SK-N-SH (cell line): ENCODE measurements at regions not wholly inside any gene's neighbourhood (a gene's known extent, or its start where the extent isn't known, plus 50 kb on each side); places are given as distances from the start of the nearest gene placed in this dataset.

ENCODE experiments used
- CTCF ChIA-PET: fragments of 300-600, 350-600 bp; formaldehyde crosslinking; extraction: SDS; loops from one replicate; lab custom pipeline; 2021; lab: Yijun Ruan, JAX
- POLR2A ChIA-PET: fragments of 350-600 bp; sonication (Branson Sonifier 250); formaldehyde crosslinking; extraction: SDS; loops from one replicate; lab custom pipeline; 2020; ENCODE audit warnings: antibody characterized with exemption, inconsistent platforms; lab: Yijun Ruan, JAX
- DNase-seq: peaks from one replicate; pipeline ENCODE4 v3.0.0; 2012
- H2AFZ ChIP-seq: fragments of 200-600 bp; sonication (generic); 2 replicates; pipeline ENCODE4 v1.8.1; 2016; ENCODE audit warnings: antibody characterized with exemption, mild to moderate bottlenecking, low read depth
- H3F3A ChIP-seq: fragments of 200-600 bp; sonication (generic); replicated peaks from 2 replicates; pipeline ENCODE3; 2016; ENCODE audit warnings: antibody characterized with exemption, mild to moderate bottlenecking; ENCODE audit not compliant: insufficient read depth
- H3K27ac ChIP-seq, 2 experiments: fragments of 200-500 bp in 1 of 2; fragments of 200-600 bp in 1 of 2; sonication (Bioruptor generic) in 1 of 2; sonication (generic), shearing (Covaris generic) in 1 of 2; 2 replicates each; pipeline versions ENCODE4 v1.5.1 to v1.6.1; 2014 to 2016; ENCODE audit warnings: low read depth in 2 of 2, inconsistent platforms in 1 of 2, low read length in 1 of 2, mild to moderate bottlenecking in 1 of 2, mixed read lengths in 1 of 2
- H3K27me3 ChIP-seq: fragments of 200-600 bp; sonication (generic), shearing (Covaris generic); 2 replicates; pipeline ENCODE4 v1.6.1; 2016; ENCODE audit warnings: mixed run types; ENCODE audit not compliant: insufficient read depth
- H3K36me3 ChIP-seq, 2 experiments: fragments of 200-500 bp in 1 of 2; fragments of 200-600 bp in 1 of 2; sonication (Bioruptor generic) in 1 of 2; sonication (generic) in 1 of 2; replicated peaks in 1 of 2; 2 replicates each; pipeline versions ENCODE3 to v1.5.1; 2014 to 2016; ENCODE audit warnings: low read length in 1 of 2, mild to moderate bottlenecking in 1 of 2; ENCODE audit not compliant: insufficient read depth in 2 of 2, control insufficient read depth in 1 of 2
- H3K4me1 ChIP-seq, 2 experiments: fragments of 200-500 bp in 1 of 2; fragments of 200-600 bp in 1 of 2; sonication (Bioruptor generic) in 1 of 2; sonication (generic), shearing (Covaris generic) in 1 of 2; 2 replicates each; pipeline versions ENCODE4 v1.5.1 to v1.6.1; 2014 to 2016; ENCODE audit warnings: low read depth in 1 of 2, low read length in 1 of 2, mixed run types in 1 of 2; ENCODE audit not compliant: insufficient read depth in 2 of 2, control insufficient read depth in 1 of 2
- H3K4me2 ChIP-seq: fragments of 200-600 bp; sonication (generic), shearing (Covaris generic); 2 replicates; pipeline ENCODE4 v1.6.1; 2017; ENCODE audit warnings: mixed run types
- H3K4me3 ChIP-seq, 2 experiments: fragments of 200-500 bp in 1 of 2; fragments of 200-600 bp in 1 of 2; sonication (Bioruptor generic) in 1 of 2; sonication (generic), shearing (Covaris generic) in 1 of 2; 2 replicates each; pipeline versions ENCODE4 v1.5.1 to v1.8.1; 2014 to 2016; ENCODE audit warnings: low read depth in 2 of 2, inconsistent platforms in 1 of 2, low read length in 1 of 2, mild to moderate bottlenecking in 1 of 2, mixed read lengths in 1 of 2, moderate library complexity in 1 of 2
- H3K79me2 ChIP-seq: fragments of 200-600 bp; sonication (generic); 2 replicates; pipeline ENCODE4 v1.8.1; 2017; ENCODE audit warnings: mild to moderate bottlenecking; ENCODE audit not compliant: insufficient read depth
- H3K9ac ChIP-seq: fragments of 200-600 bp; sonication (generic); 2 replicates; pipeline ENCODE4 v1.6.1; 2017; ENCODE audit warnings: mixed run types
- H3K9me2 ChIP-seq: fragments of 200-600 bp; sonication (generic); 2 replicates; pipeline ENCODE4 v1.6.1; 2017; ENCODE audit warnings: mixed run types
- H3K9me3 ChIP-seq: fragments of 200-600 bp; sonication (generic); 2 replicates; pipeline ENCODE4 v1.6.1; 2017; ENCODE audit warnings: mixed run types, mild to moderate bottlenecking, moderate library complexity
- H4K20me1 ChIP-seq: fragments of 200-600 bp; sonication (generic); 2 replicates; pipeline ENCODE4 v1.6.1; 2017; ENCODE audit warnings: mild to moderate bottlenecking, mixed run types; ENCODE audit not compliant: insufficient read depth
- CHD2 ChIP-seq: fragments of 150-350 bp; IDR thresholded peaks from 2 replicates; pipeline ENCODE4 v1.6.1; 2018; ENCODE audit warnings: low read length; ENCODE audit not compliant: partially characterized antibody
- CTCF ChIP-seq: fragments of 200-600 bp; sonication (generic); IDR thresholded peaks from 2 replicates; pipeline ENCODE4 v1.6.1; 2017; ENCODE audit warnings: antibody characterized with exemption, mild to moderate bottlenecking, moderate library complexity
- ELF1 ChIP-seq: IDR thresholded peaks from 2 replicates; pipeline ENCODE4 v1.4.0; 2012
- EZH2phosphoT487 ChIP-seq: fragments of 200-600 bp; sonication (generic); IDR thresholded peaks from 2 replicates; pipeline ENCODE4 v1.6.1; 2017; ENCODE audit warnings: low read depth, mixed run types, mild to moderate bottlenecking, antibody characterized with exemption, moderate library complexity, borderline replicate concordance
- FOSL2 ChIP-seq: IDR thresholded peaks from 2 replicates; pipeline ENCODE4 v1.4.0; 2012; ENCODE audit warnings: low read depth, mild to moderate bottlenecking, moderate library complexity, borderline replicate concordance
- FOXJ3 ChIP-seq: sonication (generic); formaldehyde crosslinking; IDR thresholded peaks from 2 replicates; pipeline ENCODE4 v1.5.1; 2020; ENCODE audit warnings: mild to moderate bottlenecking, missing genetic modification reagents
- FOXM1 ChIP-seq: IDR thresholded peaks from 2 replicates; pipeline ENCODE4 v1.4.0; 2012; ENCODE audit warnings: low read depth, mild to moderate bottlenecking
- GATA2 ChIP-seq: sonication (generic); formaldehyde crosslinking; IDR thresholded peaks from 2 replicates; pipeline ENCODE4 v1.5.0; 2020; ENCODE audit warnings: mild to moderate bottlenecking, missing genetic modification reagents
- IRF3 ChIP-seq: fragments of 150-350 bp; IDR thresholded peaks from 2 replicates; pipeline ENCODE4 v1.6.1; 2016; ENCODE audit warnings: mild to moderate bottlenecking, low read depth, low read length
- JUND ChIP-seq: IDR thresholded peaks from 2 replicates; pipeline ENCODE4 v1.4.0; 2012
- MAX ChIP-seq: IDR thresholded peaks from 2 replicates; pipeline ENCODE4 v1.4.0; 2012; ENCODE audit warnings: low read depth
- MXI1 ChIP-seq: IDR thresholded peaks from 2 replicates; pipeline ENCODE4 v1.6.1; 2012; ENCODE audit warnings: mild to moderate bottlenecking, low read depth, low read length, improper control_type of control experiment
- NFIC ChIP-seq: IDR thresholded peaks from 2 replicates; pipeline ENCODE4 v1.4.0; 2012; ENCODE audit warnings: borderline replicate concordance
- RAD21 ChIP-seq: IDR thresholded peaks from 2 replicates; pipeline ENCODE4 v1.6.1; 2012; ENCODE audit warnings: mild to moderate bottlenecking, low read length
- RFX5 ChIP-seq: IDR thresholded peaks from 2 replicates; pipeline ENCODE4 v1.6.1; 2012; ENCODE audit warnings: mild to moderate bottlenecking, improper control_type of control experiment, low read length
- SIN3A ChIP-seq: IDR thresholded peaks from 2 replicates; pipeline ENCODE4 v1.6.1; 2012; ENCODE audit warnings: low read depth, mild to moderate bottlenecking, low read length, moderate library complexity, borderline replicate concordance
- SMC3 ChIP-seq: IDR thresholded peaks from 2 replicates; pipeline ENCODE4 v1.6.1; 2012; ENCODE audit warnings: low read depth, low read length, improper control_type of control experiment
- TCF12 ChIP-seq: IDR thresholded peaks from 2 replicates; pipeline ENCODE4 v1.4.0; 2012
- WGBS: methylation state at CpG from one replicate; pipeline ENCODE4 v1.1.6; 2017; ENCODE audit warnings: low lambda C conversion rate; 5-methylcytosine and 5-hydroxymethylcytosine counted together
- TF ChIP-seq, protein P1 (sequence below): IDR thresholded peaks from 2 replicates; pipeline ENCODE4; 2012

GRCh38 chr11:33455867-33456463 is 198.8 kb downstream of the HIPK3 start:
- H3K36me3 ChIP-seq, result peaks cover 0 to 4% of the 10 kb centered on the region in 2 experiments
- peaks cover 9 to 17% of the 10 kb centered on the region in 2 experiments for H3K4me1 ChIP-seq
- no peak overlapping the region for H3K27ac ChIP-seq
- CTCF ChIA-PET, result no interaction called here
- H3K9me2 ChIP-seq, result no peaks in the 10 kb centered on the region
- no peaks in the 10 kb centered on the region for H3K27me3 ChIP-seq
- H4K20me1 ChIP-seq, result peaks cover 16% of the 10 kb centered on the region; the same call in 1 of the 2 replicates
- peaks cover 97% of the 10 kb centered on the region for H3K79me2 ChIP-seq
- no peak overlapping the region for H3K4me2 ChIP-seq
- 91% methylated on average over 4 of the region's 4 CpGs for WGBS
- H2AFZ ChIP-seq, result no peak overlapping the region
- POLR2A ChIA-PET, result no interaction called here
- peaks cover 20% of the 10 kb centered on the region for H3F3A ChIP-seq
- TF ChIP-seq FOXJ3 (CRISPR knock-in tag), result no peak
- no peak for TF ChIP-seq JUND
- TF ChIP-seq SIN3A, result no peak
- no peak for TF ChIP-seq RFX5
- no peak for TF ChIP-seq MXI1
- TF ChIP-seq GATA2 (CRISPR knock-in tag), result no peak
- TF ChIP-seq TCF12, result no peak
- TF ChIP-seq, protein P1, sequence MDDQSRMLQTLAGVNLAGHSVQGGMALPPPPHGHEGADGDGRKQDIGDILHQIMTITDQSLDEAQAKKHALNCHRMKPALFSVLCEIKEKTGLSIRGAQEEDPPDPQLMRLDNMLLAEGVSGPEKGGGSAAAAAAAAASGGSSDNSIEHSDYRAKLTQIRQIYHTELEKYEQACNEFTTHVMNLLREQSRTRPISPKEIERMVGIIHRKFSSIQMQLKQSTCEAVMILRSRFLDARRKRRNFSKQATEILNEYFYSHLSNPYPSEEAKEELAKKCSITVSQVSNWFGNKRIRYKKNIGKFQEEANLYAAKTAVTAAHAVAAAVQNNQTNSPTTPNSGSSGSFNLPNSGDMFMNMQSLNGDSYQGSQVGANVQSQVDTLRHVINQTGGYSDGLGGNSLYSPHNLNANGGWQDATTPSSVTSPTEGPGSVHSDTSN, result no peak
- no peak for TF ChIP-seq ELF1
- TF ChIP-seq EZH2phosphoT487, result no peak
- TF ChIP-seq CTCF, result no peak
- TF ChIP-seq CHD2, result no peak
- TF ChIP-seq SMC3, result no peak
- TF ChIP-seq IRF3, result no peak
- TF ChIP-seq MAX, result no peak
- no peak for TF ChIP-seq NFIC
- TF ChIP-seq FOSL2, result no peak
- TF ChIP-seq RAD21, result no peak
- TF ChIP-seq FOXM1, result no peak
- no peak overlapping the region for H3K9ac ChIP-seq
- no peaks in the 10 kb centered on the region for H3K9me3 ChIP-seq
- no peak overlapping the region for H3K4me3 ChIP-seq
- DNase-seq, result no peak
